Adipocyte (in vitro differentiated cells): ENCODE measurements at regions not wholly inside any gene's neighbourhood (a gene's known extent, or its start where the extent isn't known, plus 50 kb on each side); places are given as distances from the start of the nearest gene placed in this dataset.

Experiments
- DNase-seq: peaks from one replicate; pipeline ENCODE4 v3.0.0-alpha.2; 2015; ENCODE audit warnings: low read depth
- H3K27me3 ChIP-seq: replicated peaks from 2 replicates; pipeline ENCODE4 v1.7.0; 2013; ENCODE audit warnings: mild to moderate bottlenecking, low read length, moderate library complexity; ENCODE audit not compliant: control insufficient read depth, insufficient read depth
- H3K36me3 ChIP-seq: 2 replicates; pipeline ENCODE4 v1.7.0; 2013; ENCODE audit warnings: low read length, mild to moderate bottlenecking, moderate library complexity; ENCODE audit not compliant: control insufficient read depth, insufficient read depth, severe bottlenecking
- H3K4me1 ChIP-seq: 2 replicates; pipeline ENCODE4 v1.7.0; 2013; ENCODE audit warnings: mild to moderate bottlenecking, low read length, moderate library complexity; ENCODE audit not compliant: control insufficient read depth, insufficient read depth
- H3K4me3 ChIP-seq: 2 replicates; pipeline ENCODE4 v1.7.0; 2013; ENCODE audit warnings: mild to moderate bottlenecking, low read length, moderate library complexity
- H3K9ac ChIP-seq: 2 replicates; pipeline ENCODE4 v1.7.0; 2013; ENCODE audit warnings: mild to moderate bottlenecking, low read length, moderate library complexity
- H3K9me3 ChIP-seq: 2 replicates; pipeline ENCODE4 v1.7.0; 2013; ENCODE audit warnings: mild to moderate bottlenecking, low read length, moderate library complexity; ENCODE audit not compliant: control insufficient read depth

- no peak overlapping the region for H3K9ac ChIP-seq
- H3K4me1 ChIP-seq: no peaks in the 10 kb centered on the region
- H3K4me3 ChIP-seq: no peak overlapping the region
- H3K36me3 ChIP-seq: no peaks in the 10 kb centered on the region
- no peaks in the 10 kb centered on the region for H3K9me3 ChIP-seq
- DNase-seq: no peak
- no peaks in the 10 kb centered on the region for H3K27me3 ChIP-seq
Observed at GRCh38 chr4:136337216-136337615, 1195.1 kb downstream of the PCDH18 start.

- no peaks in the 10 kb centered on the region for H3K9me3 ChIP-seq
- no peaks in the 10 kb centered on the region for H3K36me3 ChIP-seq
- no peak for DNase-seq
- no peak overlapping the region for H3K4me3 ChIP-seq
- H3K4me1 ChIP-seq: no peaks in the 10 kb centered on the region
- H3K27me3 ChIP-seq: no peaks in the 10 kb centered on the region
- no peak overlapping the region for H3K9ac ChIP-seq
Observed at GRCh38 chr4:136336479-136336878, 1195.8 kb downstream of the PCDH18 start.

GRCh38 chr4:136329042-136329662 lies 1203.1 kb downstream of the PCDH18 start:
- no peaks in the 10 kb centered on the region for H3K9me3 ChIP-seq
- H3K9ac ChIP-seq: no peak overlapping the region
- H3K4me3 ChIP-seq: no peak overlapping the region
- H3K36me3 ChIP-seq: no peaks in the 10 kb centered on the region
- DNase-seq: peak; percentile 23
- no peaks in the 10 kb centered on the region for H3K27me3 ChIP-seq
- H3K4me1 ChIP-seq: no peaks in the 10 kb centered on the region

GRCh38 chr4:136328131-136328530 lies 1204.2 kb downstream of the PCDH18 start:
- no peak for DNase-seq
- Histone ChIP-seq H3K4me1 (no peaks in the 10 kb centered on the region), H3K27me3 (no peaks in the 10 kb centered on the region), H3K4me3 (no peak overlapping the region), H3K9ac (no peak overlapping the region), H3K9me3 (no peaks in the 10 kb centered on the region), H3K36me3 (no peaks in the 10 kb centered on the region)

GRCh38 chr4:136320465-136320813 lies 1211.9 kb downstream of the PCDH18 start:
- Histone ChIP-seq H3K27me3 (no peaks in the 10 kb centered on the region), H3K4me1 (no peaks in the 10 kb centered on the region), H3K36me3 (no peaks in the 10 kb centered on the region), H3K4me3 (no peak overlapping the region), H3K9me3 (no peaks in the 10 kb centered on the region), H3K9ac (no peak overlapping the region)
- no peak for DNase-seq

GRCh38 chr4:136319789-136320464 lies 1212.4 kb downstream of the PCDH18 start:
- Histone ChIP-seq H3K9ac (no peak overlapping the region), H3K36me3 (no peaks in the 10 kb centered on the region), H3K9me3 (no peaks in the 10 kb centered on the region), H3K27me3 (no peaks in the 10 kb centered on the region), H3K4me1 (no peaks in the 10 kb centered on the region), H3K4me3 (no peak overlapping the region)
- DNase-seq: peak; percentile 22

- Histone ChIP-seq H3K36me3 (no peaks in the 10 kb centered on the region), H3K4me1 (no peaks in the 10 kb centered on the region), H3K9ac (no peak overlapping the region), H3K4me3 (no peak overlapping the region), H3K9me3 (no peaks in the 10 kb centered on the region), H3K27me3 (no peaks in the 10 kb centered on the region)
- DNase-seq: no peak
Observed at GRCh38 chr4:136316961-136317360, 1215.3 kb downstream of the PCDH18 start.

GRCh38 chr4:136314686-136315085 lies 1217.6 kb downstream of the PCDH18 start:
- Histone ChIP-seq H3K27me3 (no peaks in the 10 kb centered on the region), H3K9me3 (no peaks in the 10 kb centered on the region)
- DNase-seq: no peak

GRCh38 chr4:136311774-136312173 lies 1220.5 kb downstream of the PCDH18 start:
- no peak for DNase-seq
- H3K9ac ChIP-seq: no peak overlapping the region
- H3K36me3 ChIP-seq: no peaks in the 10 kb centered on the region
- no peaks in the 10 kb centered on the region for H3K4me1 ChIP-seq
- no peak overlapping the region for H3K4me3 ChIP-seq
- no peaks in the 10 kb centered on the region for H3K27me3 ChIP-seq
- no peaks in the 10 kb centered on the region for H3K9me3 ChIP-seq

More at GRCh38 chr4:136314686-136315085, 1217.6 kb downstream of the PCDH18 start:
- Histone ChIP-seq H3K36me3 (no peaks in the 10 kb centered on the region), H3K4me1 (no peaks in the 10 kb centered on the region), H3K9ac (no peak overlapping the region), H3K4me3 (no peak overlapping the region)

GRCh38 chr4:136307765-136308164 lies 1224.5 kb downstream of the PCDH18 start:
- DNase-seq: no peak
- H3K9me3 ChIP-seq: no peaks in the 10 kb centered on the region
- H3K4me3 ChIP-seq: no peak overlapping the region
- H3K27me3 ChIP-seq: no peaks in the 10 kb centered on the region
- H3K9ac ChIP-seq: no peak overlapping the region
- no peaks in the 10 kb centered on the region for H3K4me1 ChIP-seq
- no peaks in the 10 kb centered on the region for H3K36me3 ChIP-seq

- Histone ChIP-seq H3K27me3 (no peaks in the 10 kb centered on the region), H3K4me3 (no peak overlapping the region), H3K4me1 (no peaks in the 10 kb centered on the region), H3K36me3 (no peaks in the 10 kb centered on the region), H3K9ac (no peak overlapping the region), H3K9me3 (no peaks in the 10 kb centered on the region)
- DNase-seq: no peak
Observed at GRCh38 chr4:136306361-136306760, 1225.9 kb downstream of the PCDH18 start.

GRCh38 chr4:136302566-136302965 lies 1229.7 kb downstream of the PCDH18 start:
- H3K4me1 ChIP-seq: no peaks in the 10 kb centered on the region
- H3K27me3 ChIP-seq: no peaks in the 10 kb centered on the region
- no peaks in the 10 kb centered on the region for H3K36me3 ChIP-seq
- no peak overlapping the region for H3K4me3 ChIP-seq
- H3K9me3 ChIP-seq: no peaks in the 10 kb centered on the region
- H3K9ac ChIP-seq: no peak overlapping the region
- DNase-seq: peak; percentile 14
